Psoas muscle (tissue), 7 donors: ENCODE measurements at regions not wholly inside any gene's neighbourhood (a gene's known extent, or its start where the extent isn't known, plus 50 kb on each side); places are given as distances from the start of the nearest gene placed in this dataset.

ENCODE experiments used
- ATAC-seq, 4 donors: fragments of 200-7000 bp; cut with Tn5 transposase; one replicate each; pipeline ENCODE4 v1.9.1; 2020; ENCODE audit warnings: moderate library complexity in 3 of 4, mild to moderate bottlenecking in 2 of 4
- DNase-seq, 2 donors: peaks; one replicate each; pipeline ENCODE4 v3.0.0-alpha.2; 2020
- H3K27ac ChIP-seq: fragments of 200-600 bp; one replicate; pipeline ENCODE4 v1.8.0; 2022
- H3K27me3 ChIP-seq, 3 donors: fragments of 200-600 bp in 1 of 3; one replicate each; pipeline versions ENCODE4 v1.6.1 to v1.8.0; 2013 to 2022; ENCODE audit warnings: low read length in 2 of 3, mild to moderate bottlenecking in 2 of 3, moderate library complexity in 1 of 3; ENCODE audit not compliant: insufficient read depth in 3 of 3
- H3K36me3 ChIP-seq, 2 donors: fragments of 200-600 bp in 1 of 2; one replicate each; pipeline versions ENCODE4 v1.6.1 to v1.8.0; 2013 to 2022; ENCODE audit warnings: low read depth in 1 of 2, mild to moderate bottlenecking in 1 of 2, moderate library complexity in 1 of 2; ENCODE audit not compliant: insufficient read depth in 1 of 2
- H3K4me1 ChIP-seq: fragments of 200-600 bp; one replicate; pipeline ENCODE4 v1.8.0; 2022
- H3K4me3 ChIP-seq: fragments of 200-600 bp; one replicate; pipeline ENCODE4 v1.8.0; 2022; ENCODE audit warnings: mild to moderate bottlenecking
- H3K9me3 ChIP-seq: fragments of 200-600 bp; one replicate; pipeline ENCODE4 v1.8.0; 2022
- CTCF ChIP-seq: fragments of 200-600 bp; IDR thresholded peaks from one replicate; pipeline ENCODE4 v1.8.0; 2022; ENCODE audit warnings: antibody characterized with exemption
- WGBS, 3 donors: extraction: QIAGEN DNeasy Blood & Tissue Kit; methylation state at CpG; one replicate each; pipeline versions ENCODE4 v1.1.6 to v1.1.7; 2013; 5-methylcytosine and 5-hydroxymethylcytosine counted together
- intact Hi-C, 2 donors: fragments of 100-400 bp; cut with DNase I; formaldehyde crosslinking; loops; one replicate each; pipeline versions ENCODE4 v1.11.0 to v1.14.2; 2022
- donor health status: healthy with polysubstance abuse.
- donor health status: DM: no; HTN: no; CAD: no; lungs with moderate emphysema.
- donor health status: Bipolar disorder and iron deficiency.
- donor health status: healthy.
- donor health status: DM: yes; HTN: yes; CAD: no.
- donor health status: DM: no; HTN: no; CAD: no.
- donor health status: DM: yes; HTN: yes; CAD: no.

- DNase-seq, result peak; percentile 43 to 51
- no peaks in the 10 kb centered on the region for H3K4me1 ChIP-seq
- WGBS, 3 donors, result 49 to 61% (median 58%) methylated on average over 13 of the region's 13 CpGs
- H3K27me3 ChIP-seq, result no peaks in the 10 kb centered on the region
- no peaks in the 10 kb centered on the region for H3K36me3 ChIP-seq
- no peak for TF ChIP-seq CTCF
- peak in 2 of 4 donors; percentile 48 to 90 for ATAC-seq
- H3K4me3 ChIP-seq, result no peak overlapping the region
- no peaks in the 10 kb centered on the region for H3K9me3 ChIP-seq
- H3K27ac ChIP-seq, result no peak overlapping the region
- intact Hi-C loops, result no loop called here
Observed at GRCh38 chr3:3665961-3666640, 133.1 kb upstream of the LRRN1 start.

- no peak for TF ChIP-seq CTCF
- DNase-seq, result no peak
- intact Hi-C loops, result no loop called here
- Histone ChIP-seq H3K27me3 (no peaks in the 10 kb centered on the region), H3K9me3 (no peaks in the 10 kb centered on the region), H3K36me3 (no peaks in the 10 kb centered on the region), H3K4me1 (no peaks in the 10 kb centered on the region), H3K4me3 (no peak overlapping the region), H3K27ac (no peak overlapping the region)
- no peak for ATAC-seq
- WGBS, 3 donors, result 70 to 75% (median 74%) methylated on average over 2 of the region's 2 CpGs
Observed at GRCh38 chr3:3665546-3665945, 133.7 kb upstream of the LRRN1 start.

GRCh38 chr3:3664935-3665334, 134.3 kb upstream of the LRRN1 start:
- Histone ChIP-seq H3K36me3 (no peaks in the 10 kb centered on the region), H3K27ac (no peak overlapping the region), H3K4me1 (no peaks in the 10 kb centered on the region), H3K9me3 (no peaks in the 10 kb centered on the region), H3K4me3 (no peak overlapping the region), H3K27me3 (no peaks in the 10 kb centered on the region)
- WGBS, 3 donors, result 46 to 50% (median 47%) methylated on average over 5 of the region's 5 CpGs
- intact Hi-C loops, result no loop called here
- ATAC-seq (peak in 1 of 4 donors; percentile 41), DNase-seq (no peak)
- TF ChIP-seq CTCF, result no peak

- Histone ChIP-seq H3K4me1 (no peaks in the 10 kb centered on the region), H3K27me3 (no peaks in the 10 kb centered on the region), H3K9me3 (no peaks in the 10 kb centered on the region), H3K27ac (no peak overlapping the region), H3K4me3 (no peak overlapping the region), H3K36me3 (no peaks in the 10 kb centered on the region)
- ATAC-seq (no peak), DNase-seq (no peak)
- TF ChIP-seq CTCF, result no peak
- intact Hi-C loops, result no loop called here
- 80 to 89% (median 87%) methylated on average over 4 of the region's 4 CpGs for WGBS, 3 donors
Observed at GRCh38 chr3:3662610-3663009, 136.6 kb upstream of the LRRN1 start.

- Histone ChIP-seq H3K36me3 (no peaks in the 10 kb centered on the region), H3K4me1 (no peaks in the 10 kb centered on the region), H3K27me3 (peaks cover 0 to 3% (median 0%) of the 10 kb centered on the region in 3 donors), H3K27ac (no peak overlapping the region), H3K4me3 (no peak overlapping the region), H3K9me3 (no peaks in the 10 kb centered on the region)
- no peak for DNase-seq
- TF ChIP-seq CTCF, result no peak
- WGBS, 3 donors, result 82 to 90% (median 89%) methylated on average over 2 of the region's 2 CpGs
- intact Hi-C loops, result no loop called here
- ATAC-seq, result no peak
Observed at GRCh38 chr3:3654916-3655315, 144.3 kb upstream of the LRRN1 start.
